Esophagus muscularis mucosa (tissue), 4 donors: ENCODE measurements at regions not wholly inside any gene's neighbourhood (a gene's known extent, or its start where the extent isn't known, plus 50 kb on each side); places are given as distances from the start of the nearest gene placed in this dataset.

ENCODE experiments used
- EP300 ChIP-seq: sonication (generic); formaldehyde crosslinking; IDR thresholded peaks from one replicate; pipeline ENCODE4 v1.6.1; 2017; ENCODE audit warnings: antibody characterized with exemption
- POLR2A ChIP-seq: fragments of 450-650 bp; IDR thresholded peaks from one replicate; pipeline ENCODE4 v1.6.1; 2017; ENCODE audit warnings: antibody characterized with exemption, moderate library complexity, mild to moderate bottlenecking, low read depth
- POLR2AphosphoS5 ChIP-seq, 2 donors: sonication (generic); formaldehyde crosslinking; IDR thresholded peaks; one replicate each; pipeline ENCODE4 v1.6.1; 2017; ENCODE audit warnings: antibody characterized with exemption in 2 of 2
- TF ChIP-seq, protein P1 (sequence below), 3 experiments: fragments of 200-600 bp in 2 of 3; fragments of 450-650 bp in 1 of 3; sonication (generic) in 2 of 3; IDR thresholded peaks; one replicate each; pipeline ENCODE4 v1.5.1; 2017 to 2019; ENCODE audit warnings: antibody characterized with exemption in 3 of 3, mild to moderate bottlenecking in 2 of 3, moderate library complexity in 1 of 3

DNA sequence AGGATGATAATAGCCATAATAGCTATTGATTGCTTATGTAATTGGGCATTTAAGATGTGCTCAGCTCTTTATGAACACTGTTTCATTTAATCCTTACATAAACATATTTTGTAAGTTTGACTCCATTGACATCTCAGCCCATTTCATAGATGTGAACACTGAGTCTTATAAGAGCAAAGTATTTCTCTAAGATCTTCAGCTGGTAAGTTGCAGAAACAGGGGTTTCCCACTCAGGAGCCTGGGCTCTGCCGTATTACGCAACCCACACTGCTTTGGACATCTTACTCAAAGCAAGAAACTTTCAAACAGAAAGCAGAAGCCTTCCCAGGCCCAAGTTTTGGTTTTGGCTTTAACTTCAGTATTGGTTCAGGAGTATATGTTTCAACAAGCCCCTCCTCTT is 705.1 kb downstream of the MED13L start:
- TF ChIP-seq, protein P1, sequence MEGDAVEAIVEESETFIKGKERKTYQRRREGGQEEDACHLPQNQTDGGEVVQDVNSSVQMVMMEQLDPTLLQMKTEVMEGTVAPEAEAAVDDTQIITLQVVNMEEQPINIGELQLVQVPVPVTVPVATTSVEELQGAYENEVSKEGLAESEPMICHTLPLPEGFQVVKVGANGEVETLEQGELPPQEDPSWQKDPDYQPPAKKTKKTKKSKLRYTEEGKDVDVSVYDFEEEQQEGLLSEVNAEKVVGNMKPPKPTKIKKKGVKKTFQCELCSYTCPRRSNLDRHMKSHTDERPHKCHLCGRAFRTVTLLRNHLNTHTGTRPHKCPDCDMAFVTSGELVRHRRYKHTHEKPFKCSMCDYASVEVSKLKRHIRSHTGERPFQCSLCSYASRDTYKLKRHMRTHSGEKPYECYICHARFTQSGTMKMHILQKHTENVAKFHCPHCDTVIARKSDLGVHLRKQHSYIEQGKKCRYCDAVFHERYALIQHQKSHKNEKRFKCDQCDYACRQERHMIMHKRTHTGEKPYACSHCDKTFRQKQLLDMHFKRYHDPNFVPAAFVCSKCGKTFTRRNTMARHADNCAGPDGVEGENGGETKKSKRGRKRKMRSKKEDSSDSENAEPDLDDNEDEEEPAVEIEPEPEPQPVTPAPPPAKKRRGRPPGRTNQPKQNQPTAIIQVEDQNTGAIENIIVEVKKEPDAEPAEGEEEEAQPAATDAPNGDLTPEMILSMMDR (IDR thresholded peaks at IDR 0.05): no peak
- no peak for TF ChIP-seq POLR2A
- TF ChIP-seq POLR2AphosphoS5 (IDR thresholded peaks at IDR 0.05): no peak
- no peak for TF ChIP-seq EP300
